ENCODE measurements at regions not wholly inside any gene's neighbourhood (a gene's known extent, or its start where the extent isn't known, plus 50 kb on each side); places are given as distances from the start of the nearest gene placed in this dataset.

- DNase-seq (ENCODE audit: low read depth, low spot score): no peak
- H3K27ac ChIP-seq: no peak overlapping the region
These were observed 1022.5 kb downstream of the AACS start for GRCh38 chr12:126087692-126088091.

GRCh38 chr12:126093908-126094307, 1028.7 kb downstream of the AACS start:
- no peak for DNase-seq (ENCODE audit: low read depth, low spot score)

GRCh38 chr12:126095748-126096510, 1030.7 kb downstream of the AACS start:
- no peak overlapping the region for H3K27ac ChIP-seq
- DNase-seq (ENCODE audit: low read depth, low spot score): no peak

More at GRCh38 chr12:126093908-126094307, 1028.7 kb downstream of the AACS start:
- H3K27ac ChIP-seq: no peak overlapping the region

GRCh38 chr12:126106706-126107105, 1041.5 kb downstream of the AACS start:
- no peak for DNase-seq (ENCODE audit: low read depth, low spot score)
- H3K27ac ChIP-seq: no peak overlapping the region

GRCh38 chr12:126107659-126108058, 1042.4 kb downstream of the AACS start:
- no peak for DNase-seq (ENCODE audit: low read depth, low spot score)
- H3K27ac ChIP-seq: no peak overlapping the region

- H3K27ac ChIP-seq: no peak overlapping the region
- DNase-seq (ENCODE audit: low read depth, low spot score): no peak
These were observed 1043.0 kb downstream of the AACS start for GRCh38 chr12:126108247-126108646.

GRCh38 chr12:126112141-126112540, 1046.9 kb downstream of the AACS start:
- no peak overlapping the region for H3K27ac ChIP-seq
- no peak for DNase-seq (ENCODE audit: low read depth, low spot score)

GRCh38 chr12:126112849-126113248, 1047.6 kb downstream of the AACS start:
- no peak overlapping the region for H3K27ac ChIP-seq
- DNase-seq (ENCODE audit: low read depth, low spot score): no peak

- DNase-seq (ENCODE audit: low read depth, low spot score): no peak
- H3K27ac ChIP-seq: no peak overlapping the region
These were observed 1049.2 kb downstream of the AACS start for GRCh38 chr12:126114441-126114840.

GRCh38 chr12:126117502-126117901, 1052.3 kb downstream of the AACS start:
- DNase-seq (ENCODE audit: low read depth, low spot score): no peak
- no peak overlapping the region for H3K27ac ChIP-seq

- H3K27ac ChIP-seq: no peak overlapping the region
- DNase-seq (ENCODE audit: low read depth, low spot score): no peak
These were observed 1074.1 kb downstream of the AACS start for GRCh38 chr12:126139355-126139754.

- no peak for DNase-seq (ENCODE audit: low read depth, low spot score)
- H3K27ac ChIP-seq: no peak overlapping the region
These were observed 1079.4 kb downstream of the AACS start for GRCh38 chr12:126144603-126145002.

- no peak for DNase-seq (ENCODE audit: low read depth, low spot score)
- no peak overlapping the region for H3K27ac ChIP-seq
These were observed 1082.1 kb downstream of the AACS start for GRCh38 chr12:126147321-126147720.

GRCh38 chr12:126156806-126157574, 1091.8 kb downstream of the AACS start:
- no peak for DNase-seq (ENCODE audit: low read depth, low spot score)
- no peak overlapping the region for H3K27ac ChIP-seq

- no peak for DNase-seq (ENCODE audit: low read depth, low spot score)
- H3K27ac ChIP-seq: no peak overlapping the region
These were observed 1092.3 kb downstream of the AACS start for GRCh38 chr12:126157575-126157966.

GRCh38 chr12:126159139-126159538, 1093.9 kb downstream of the AACS start:
- no peak overlapping the region for H3K27ac ChIP-seq
- DNase-seq (ENCODE audit: low read depth, low spot score): no peak

GRCh38 chr12:126160912-126161311, 1095.7 kb downstream of the AACS start:
- DNase-seq (ENCODE audit: low read depth, low spot score): no peak
- H3K27ac ChIP-seq: no peak overlapping the region

GRCh38 chr12:126163984-126164383, 1098.7 kb downstream of the AACS start:
- no peak overlapping the region for H3K27ac ChIP-seq
- DNase-seq (ENCODE audit: low read depth, low spot score): no peak

- no peak for DNase-seq (ENCODE audit: low read depth, low spot score)
- H3K27ac ChIP-seq: no peak overlapping the region
These were observed 1106.8 kb downstream of the AACS start for GRCh38 chr12:126171937-126172559.

GRCh38 chr12:126182619-126183236, 1117.5 kb downstream of the AACS start:
- no peak for DNase-seq (ENCODE audit: low read depth, low spot score)
- H3K27ac ChIP-seq: no peak overlapping the region

- DNase-seq (ENCODE audit: low read depth, low spot score): no peak
- H3K27ac ChIP-seq: no peak overlapping the region
These were observed 1119.8 kb downstream of the AACS start for GRCh38 chr12:126185025-126185424.
